ENCODE measurements at regions not wholly inside any gene's neighbourhood (a gene's known extent, or its start where the extent isn't known, plus 50 kb on each side); places are given as distances from the start of the nearest gene placed in this dataset.

DNA sequence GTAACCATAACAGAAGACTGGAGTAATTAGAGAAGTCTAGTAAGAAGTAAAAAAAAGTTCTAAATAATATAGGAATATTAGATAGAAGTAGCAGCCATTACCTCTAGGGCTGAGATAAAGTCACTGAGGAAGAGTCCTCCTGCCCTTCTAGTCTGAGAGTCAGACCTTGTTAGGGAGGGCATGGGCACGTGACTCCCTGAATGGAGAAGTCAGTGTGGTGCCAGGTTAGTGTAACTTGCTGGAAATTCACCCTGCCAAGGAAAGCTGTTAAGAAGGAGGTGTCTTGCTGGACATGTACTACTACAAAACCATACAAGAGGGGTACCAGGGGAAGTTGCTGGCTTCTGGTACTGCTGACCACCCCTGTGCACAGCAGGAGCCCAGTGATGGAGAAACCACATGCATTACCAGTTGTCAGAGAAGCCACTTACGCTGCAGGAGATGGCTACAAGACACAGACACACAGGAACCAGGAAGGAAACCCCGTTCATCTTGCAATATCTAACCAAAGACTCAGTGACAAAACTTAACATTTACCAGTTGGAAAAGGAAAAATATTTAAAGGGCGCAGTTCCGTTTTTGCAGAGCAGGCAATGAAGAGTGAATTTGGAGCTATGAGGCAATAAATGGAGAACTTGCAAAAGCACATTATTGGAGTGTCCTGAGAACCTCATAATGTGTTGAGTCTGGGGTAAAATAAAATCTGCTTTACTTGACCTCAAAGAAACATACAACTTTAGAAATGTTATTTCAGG, 77.2 kb upstream of the TLK1 start:
- H3K4me3 ChIP-seq (ENCODE audit: low read depth, low read length) = no peak overlapping the region
- TF ChIP-seq, protein P1, sequence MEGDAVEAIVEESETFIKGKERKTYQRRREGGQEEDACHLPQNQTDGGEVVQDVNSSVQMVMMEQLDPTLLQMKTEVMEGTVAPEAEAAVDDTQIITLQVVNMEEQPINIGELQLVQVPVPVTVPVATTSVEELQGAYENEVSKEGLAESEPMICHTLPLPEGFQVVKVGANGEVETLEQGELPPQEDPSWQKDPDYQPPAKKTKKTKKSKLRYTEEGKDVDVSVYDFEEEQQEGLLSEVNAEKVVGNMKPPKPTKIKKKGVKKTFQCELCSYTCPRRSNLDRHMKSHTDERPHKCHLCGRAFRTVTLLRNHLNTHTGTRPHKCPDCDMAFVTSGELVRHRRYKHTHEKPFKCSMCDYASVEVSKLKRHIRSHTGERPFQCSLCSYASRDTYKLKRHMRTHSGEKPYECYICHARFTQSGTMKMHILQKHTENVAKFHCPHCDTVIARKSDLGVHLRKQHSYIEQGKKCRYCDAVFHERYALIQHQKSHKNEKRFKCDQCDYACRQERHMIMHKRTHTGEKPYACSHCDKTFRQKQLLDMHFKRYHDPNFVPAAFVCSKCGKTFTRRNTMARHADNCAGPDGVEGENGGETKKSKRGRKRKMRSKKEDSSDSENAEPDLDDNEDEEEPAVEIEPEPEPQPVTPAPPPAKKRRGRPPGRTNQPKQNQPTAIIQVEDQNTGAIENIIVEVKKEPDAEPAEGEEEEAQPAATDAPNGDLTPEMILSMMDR (IDR thresholded peaks at IDR 0.05; ENCODE audit: insufficient read depth, low read length, missing control alignments) = no peak
- no peak for DNase-seq (ENCODE audit: low read depth, low spot score)
- CTCF ChIA-PET = no interaction called here
- POLR2A ChIA-PET = no interaction called here

- DNase-seq (ENCODE audit: low read depth, low spot score) = no peak
- POLR2A ChIA-PET = no interaction called here
- CTCF ChIA-PET = interaction anchor here (1.0 to 1.7 kb wide), 2 partner anchors 9 to 11 kb away, joined by 3 to 5 read pairs; no protein-coding TSS in a partner anchor
- H3K4me3 ChIP-seq (ENCODE audit: low read depth, low read length) = no peak overlapping the region
- TF ChIP-seq, protein P1 (IDR thresholded peaks at IDR 0.05; ENCODE audit: insufficient read depth, low read length, missing control alignments) = no peak
Measured at GRCh38 chr2:171235262-171235881, 74.7 kb upstream of the TLK1 start.

DNA sequence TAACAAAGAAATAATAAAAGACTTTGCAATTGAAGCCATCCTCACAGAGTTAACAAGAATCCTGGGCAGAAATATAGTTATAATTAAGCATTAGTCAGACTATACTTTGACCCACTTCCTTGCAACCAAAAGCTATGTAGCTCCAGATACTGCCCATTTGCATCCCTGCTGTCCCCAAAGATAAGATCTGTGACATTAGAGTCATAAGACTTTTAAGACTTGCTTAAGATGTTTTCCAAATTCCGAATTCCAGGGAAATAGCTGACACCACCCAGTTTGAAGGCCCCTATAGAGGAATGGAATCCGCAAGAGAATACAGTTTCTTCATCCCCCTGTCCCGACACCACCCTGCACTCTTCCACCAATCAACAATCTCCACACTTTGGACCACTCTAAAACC, 69.5 kb upstream of the TLK1 start:
- H3K4me3 ChIP-seq (ENCODE audit: low read depth, low read length) = no peak overlapping the region
- ChIA-PET POLR2A (no interaction called here), CTCF (no interaction called here)
- no peak for DNase-seq (ENCODE audit: low read depth, low spot score)
- TF ChIP-seq, protein P1 (IDR thresholded peaks at IDR 0.05; ENCODE audit: insufficient read depth, low read length, missing control alignments) = no peak

DNA sequence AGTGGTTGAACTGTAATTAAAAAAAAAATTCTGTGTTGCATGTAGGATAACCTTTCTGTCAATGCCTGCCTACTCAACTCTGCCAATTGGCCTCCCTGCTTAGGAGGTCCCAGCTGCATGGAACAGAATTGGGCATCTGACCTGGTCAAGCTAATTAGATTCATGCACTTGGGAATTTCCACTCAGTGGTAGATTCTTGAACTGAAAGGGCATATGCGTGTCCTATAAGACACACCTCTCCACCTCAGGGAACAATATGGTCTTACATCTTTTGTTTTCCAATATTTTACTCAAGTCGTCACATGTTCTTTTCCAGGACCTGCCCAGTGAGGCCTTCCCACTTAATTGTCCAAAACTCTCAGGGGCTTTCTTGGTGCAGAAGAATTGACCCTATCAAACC, 68.1 kb upstream of the TLK1 start:
- POLR2A ChIA-PET = no interaction called here

GRCh38 chr2:171227066-171227782, 66.5 kb upstream of the TLK1 start:
- CTCF ChIA-PET = interaction anchor here (1.4 kb wide), 1 partner anchor 189 kb away, joined by 3 read pairs; no protein-coding TSS in a partner anchor
- TF ChIP-seq, protein P1 (IDR thresholded peaks at IDR 0.05; ENCODE audit: insufficient read depth, low read length, missing control alignments) = no peak
- no peak overlapping the region for H3K4me3 ChIP-seq (ENCODE audit: low read depth, low read length)
- no peak for DNase-seq (ENCODE audit: low read depth, low spot score)
- POLR2A ChIA-PET = no interaction called here

More for the DNA sequence above, 68.1 kb upstream of the TLK1 start:
- CTCF ChIA-PET = no interaction called here
- H3K4me3 ChIP-seq (ENCODE audit: low read depth, low read length) = no peak overlapping the region
- no peak for DNase-seq (ENCODE audit: low read depth, low spot score)
- TF ChIP-seq, protein P1 (IDR thresholded peaks at IDR 0.05; ENCODE audit: insufficient read depth, low read length, missing control alignments) = no peak

DNA sequence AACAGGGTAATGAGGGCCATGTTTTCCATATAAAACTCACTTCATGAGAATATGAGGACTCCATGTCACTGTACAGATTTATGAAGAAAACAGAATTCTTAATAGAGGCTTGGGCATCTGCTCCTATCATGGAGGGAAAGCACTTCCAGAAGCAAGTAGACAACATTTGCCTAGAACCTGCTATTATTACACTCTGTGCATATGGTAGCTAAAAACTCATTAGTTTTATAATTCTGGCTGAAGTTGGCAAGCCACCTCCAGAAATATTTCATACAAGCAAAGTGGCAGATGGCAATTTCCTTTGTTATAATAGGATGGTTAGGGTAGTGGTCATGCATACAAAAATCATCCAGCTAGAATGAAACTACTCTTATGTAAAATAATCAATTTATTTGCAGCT, 65.8 kb upstream of the TLK1 start:
- ChIA-PET POLR2A (no interaction called here), CTCF (interaction anchor here (1.4 kb wide), 1 partner anchor 189 kb away, joined by 3 read pairs; no protein-coding TSS in a partner anchor)
- TF ChIP-seq, protein P1 (IDR thresholded peaks at IDR 0.05; ENCODE audit: insufficient read depth, low read length, missing control alignments) = no peak
- DNase-seq (ENCODE audit: low read depth, low spot score) = no peak
- H3K4me3 ChIP-seq (ENCODE audit: low read depth, low read length) = no peak overlapping the region

All from AG04449 (cell line).